Right ventricle myocardium superior (tissue), 1 donor: ENCODE measurements at regions not wholly inside any gene's neighbourhood (a gene's known extent, or its start where the extent isn't known, plus 50 kb on each side); places are given as distances from the start of the nearest gene placed in this dataset.
"Not testable (repeated sequence)": the region's sequence is repeated elsewhere in the genome, so short reads cannot be mapped to it uniquely, and the experiment has no call there.

ENCODE experiments used
- ATAC-seq: fragments of 200-7000 bp; cut with Tn5 transposase; one replicate; pipeline ENCODE4 v1.9.1; 2020; ENCODE audit warnings: mild to moderate bottlenecking; ENCODE audit not compliant: poor library complexity
- DNase-seq: peaks from one replicate; pipeline ENCODE4 v3.0.0-alpha.2; 2020
- intact Hi-C: fragments of 100-400 bp; cut with DNase I; formaldehyde crosslinking; loops from one replicate; pipeline ENCODE4 v1.11.2; 2022
- donor health status: DM: no; HTN: yes; CAD: no; lungs with severe emphysema.

DNA sequence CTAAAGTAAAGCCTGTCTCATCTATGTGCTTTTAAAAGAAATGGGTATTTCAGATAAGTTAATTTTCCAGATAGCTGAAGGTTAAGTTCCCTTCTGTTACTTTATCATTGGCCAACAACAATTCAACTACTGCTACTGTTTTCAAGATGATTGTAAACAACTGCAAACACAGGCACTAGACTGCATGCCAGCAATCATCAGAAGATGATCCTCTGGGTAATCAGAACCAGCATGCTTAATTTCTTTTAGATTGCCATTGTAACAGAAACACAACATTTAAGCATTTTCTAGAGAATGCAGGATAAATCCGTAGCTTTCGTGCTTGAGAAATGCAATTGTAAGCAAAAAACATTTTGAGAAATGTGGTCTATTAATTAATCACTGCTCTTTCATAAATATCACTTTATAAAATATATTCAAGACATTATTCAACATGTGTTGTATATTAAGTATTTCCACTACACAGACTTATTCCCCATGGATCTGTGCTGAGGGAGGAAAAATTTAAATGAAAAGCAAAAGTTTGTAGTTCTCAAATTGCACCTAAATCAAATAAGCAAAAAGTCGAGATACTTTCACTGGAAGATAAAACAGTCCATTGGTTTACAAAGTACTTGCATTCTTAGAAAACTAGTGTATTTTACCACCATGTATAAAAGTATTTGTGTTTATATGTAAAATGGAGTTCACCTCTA lies 133.7 kb downstream of the ATL2 start:
- ATAC-seq = no peak
- intact Hi-C loops = no loop called here
- no peak for DNase-seq

DNA sequence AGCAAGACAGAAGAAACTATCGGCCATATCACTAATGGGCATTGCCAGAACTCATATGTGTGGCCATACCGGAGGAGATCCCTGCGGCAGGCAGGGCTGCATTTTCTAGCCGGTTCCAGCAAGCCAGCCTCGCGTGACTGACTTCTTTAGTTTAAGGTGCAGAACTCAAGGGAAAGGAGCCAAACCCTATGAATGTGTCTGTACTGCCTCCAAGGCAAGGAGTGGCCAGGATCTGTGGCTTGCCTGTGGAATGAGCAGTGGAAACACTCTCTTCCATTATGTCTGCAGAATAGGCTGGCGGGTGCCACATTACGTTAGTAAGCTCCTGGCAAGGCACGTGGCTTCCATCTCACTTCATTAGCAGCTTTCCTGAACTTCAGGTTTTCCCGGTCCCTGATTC lies 137.6 kb downstream of the ATL2 start:
- intact Hi-C loops = no loop called here
- ATAC-seq = no peak
- DNase-seq = no peak

DNA sequence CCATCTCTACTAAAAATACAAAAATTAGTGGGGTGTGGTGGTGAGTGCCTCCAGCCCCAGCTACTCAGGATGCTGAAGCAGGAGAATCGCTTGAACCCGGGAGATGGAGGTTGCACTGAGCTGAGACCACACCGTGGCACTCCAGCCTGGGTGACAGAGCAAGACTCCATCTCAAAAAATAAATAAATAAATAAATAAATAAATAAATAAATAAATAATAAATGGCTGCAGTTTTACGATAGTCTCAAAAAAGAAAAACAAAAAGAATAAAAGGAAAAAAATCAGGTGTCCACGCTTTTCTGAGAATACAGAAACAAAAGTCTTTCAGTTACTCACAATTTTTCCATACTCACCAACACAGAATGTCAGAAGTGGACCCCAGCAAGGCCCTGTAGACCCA lies 138.4 kb downstream of the ATL2 start:
- intact Hi-C loops, ATAC-seq, DNase-seq: not testable (repeated sequence)

DNA sequence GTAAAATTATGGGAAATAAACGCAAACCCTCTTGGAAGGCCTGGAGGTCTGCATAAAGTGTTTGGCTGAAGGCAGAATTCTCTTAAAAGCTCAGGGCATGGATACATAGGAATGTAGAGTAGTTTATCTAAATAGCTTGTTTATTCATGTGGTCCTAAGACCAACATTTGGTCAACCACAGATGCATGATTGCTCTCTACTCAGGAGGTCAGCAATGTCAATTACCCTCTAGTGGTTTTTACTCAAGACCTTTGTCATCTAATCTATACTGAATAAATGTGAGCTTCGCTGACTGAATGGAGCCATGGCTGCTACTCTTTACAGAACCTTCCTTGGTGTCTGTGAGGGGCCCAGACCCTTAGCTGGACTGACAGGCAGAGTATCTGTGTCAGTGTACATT lies 139.8 kb downstream of the ATL2 start:
- intact Hi-C loops = no loop called here
- ATAC-seq (no peak), DNase-seq (no peak)

DNA sequence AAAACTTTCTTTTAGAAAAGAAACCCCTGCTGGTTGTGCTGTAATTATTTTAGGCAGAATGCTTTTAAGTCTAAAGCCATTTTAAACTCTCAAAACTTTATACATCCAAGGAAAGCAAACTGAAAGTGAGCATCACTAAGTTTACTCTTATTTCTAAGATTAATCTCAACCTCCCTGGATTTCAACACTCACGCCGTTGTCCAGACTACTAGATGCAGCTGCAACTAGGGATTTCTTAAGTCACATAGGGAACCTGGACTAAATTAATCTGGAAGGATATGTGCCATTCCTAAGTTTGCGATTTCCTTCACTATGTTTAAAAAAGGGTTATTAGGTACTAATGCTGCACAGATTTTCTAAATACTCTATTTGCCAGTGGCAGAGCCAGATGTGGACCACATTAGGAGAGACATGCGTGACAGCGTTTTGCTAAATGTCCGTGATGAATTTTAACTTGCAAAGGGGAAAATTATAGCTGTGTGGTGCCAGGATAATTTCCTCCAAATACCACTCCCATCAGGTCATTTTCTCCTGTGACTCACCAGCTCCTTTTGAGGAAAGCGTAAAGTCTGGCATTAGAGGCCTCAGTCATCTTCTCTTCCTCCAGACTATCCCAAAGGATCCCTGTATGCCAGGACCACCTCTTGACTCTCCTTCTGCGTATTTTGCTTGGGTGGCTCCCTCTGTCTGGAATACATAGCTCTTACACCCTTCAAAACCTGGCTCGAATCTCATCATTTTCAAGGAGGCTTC lies 143.7 kb downstream of the ATL2 start:
- intact Hi-C loops = no loop called here
- DNase-seq = no peak
- peak; percentile 89 for ATAC-seq

DNA sequence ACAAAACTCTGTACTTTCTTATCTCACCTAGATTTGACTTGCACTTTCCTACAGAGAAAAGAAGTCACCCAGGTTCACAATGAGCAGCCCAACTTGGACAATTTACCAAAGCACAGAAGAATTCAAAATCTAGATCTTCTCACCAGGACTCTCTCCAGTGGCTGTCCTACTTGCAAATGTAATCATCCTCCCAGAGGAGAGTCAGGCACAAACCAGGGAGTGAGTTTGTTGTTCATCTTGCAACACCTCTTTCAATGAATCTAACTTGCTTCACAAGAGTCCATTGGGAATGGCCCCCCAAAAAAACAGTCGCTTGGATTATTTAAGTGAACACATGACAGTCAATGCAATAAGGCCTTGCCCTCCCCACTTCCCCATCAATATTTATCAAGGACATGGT lies 144.6 kb downstream of the ATL2 start:
- intact Hi-C loops = no loop called here

DNA sequence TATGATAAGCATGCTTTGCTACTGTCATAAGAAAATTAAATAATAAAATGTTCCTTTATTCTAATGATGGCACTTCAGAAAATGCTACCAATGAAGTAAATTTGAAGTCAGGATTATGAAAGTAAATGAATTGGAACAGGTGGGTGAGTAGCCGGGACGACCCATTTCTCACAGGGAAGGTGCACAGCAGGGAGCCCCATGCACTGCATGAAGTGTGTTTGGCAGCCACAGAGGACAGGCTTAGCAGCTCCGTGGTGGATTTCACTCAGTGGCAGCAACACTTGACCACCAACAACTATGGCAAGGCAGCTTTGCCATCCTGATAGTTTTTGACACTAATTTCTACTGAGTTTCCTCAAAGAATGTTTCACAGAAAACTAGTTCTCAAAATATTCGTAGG lies 146.3 kb downstream of the ATL2 start:
- no peak for ATAC-seq
- no peak for DNase-seq
- intact Hi-C loops = no loop called here

More for the DNA sequence above, 144.6 kb downstream of the ATL2 start:
- peak; percentile 61 for ATAC-seq
- no peak for DNase-seq

DNA sequence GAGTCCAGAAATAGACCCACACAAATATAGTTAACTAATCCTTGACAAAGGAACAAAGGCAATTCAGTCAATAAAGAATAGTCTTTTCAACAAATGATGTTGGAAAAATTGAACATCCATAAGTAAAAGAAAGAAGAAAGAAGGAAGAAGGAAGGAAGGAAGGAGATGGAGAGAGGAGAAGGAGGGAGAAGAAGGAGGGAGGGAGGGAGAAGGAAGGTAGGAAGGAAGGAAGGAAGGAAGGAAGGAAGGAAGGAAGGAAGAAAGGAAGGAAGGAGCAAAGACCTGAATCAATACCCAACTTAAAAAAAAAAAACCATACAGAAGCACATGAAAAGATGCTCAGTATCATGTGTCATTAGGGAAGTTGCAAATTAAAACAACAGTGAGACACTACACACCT lies 148.3 kb downstream of the ATL2 start:
- no peak for ATAC-seq
- intact Hi-C loops = no loop called here

DNA sequence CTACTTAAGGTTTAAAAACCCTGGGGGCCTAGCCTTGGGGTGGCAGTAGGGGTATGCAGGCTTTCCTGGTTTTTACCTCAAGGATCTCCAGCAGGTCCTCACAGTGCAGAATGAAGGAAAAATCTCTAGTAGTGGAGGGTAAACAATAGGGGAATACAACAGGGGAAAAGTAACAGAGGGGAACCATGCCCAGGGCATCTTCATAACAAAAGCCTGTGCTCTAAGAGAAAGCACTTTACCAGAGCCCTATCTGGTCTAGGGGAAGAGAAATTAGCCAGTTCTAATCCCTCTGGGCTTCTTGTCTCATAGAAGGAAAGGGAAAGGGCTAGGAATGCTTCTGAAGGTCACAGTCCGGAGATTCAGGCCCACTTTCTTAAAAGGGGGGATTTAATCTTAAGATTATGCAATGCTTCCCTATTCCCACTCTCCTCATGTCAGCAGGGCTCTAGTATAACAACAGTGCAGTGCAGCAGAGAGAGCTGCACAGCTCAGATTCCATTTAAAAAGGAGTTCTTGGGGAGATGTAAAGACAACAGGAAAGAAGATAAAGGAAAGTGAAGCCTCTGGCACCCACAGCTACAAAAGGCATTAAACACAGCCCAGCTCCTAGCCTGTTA lies 149.0 kb upstream of the CYP1B1 start:
- no peak for DNase-seq
- intact Hi-C loops = no loop called here
- ATAC-seq = no peak

More for the DNA sequence above, 148.3 kb downstream of the ATL2 start:
- no peak for DNase-seq

DNA sequence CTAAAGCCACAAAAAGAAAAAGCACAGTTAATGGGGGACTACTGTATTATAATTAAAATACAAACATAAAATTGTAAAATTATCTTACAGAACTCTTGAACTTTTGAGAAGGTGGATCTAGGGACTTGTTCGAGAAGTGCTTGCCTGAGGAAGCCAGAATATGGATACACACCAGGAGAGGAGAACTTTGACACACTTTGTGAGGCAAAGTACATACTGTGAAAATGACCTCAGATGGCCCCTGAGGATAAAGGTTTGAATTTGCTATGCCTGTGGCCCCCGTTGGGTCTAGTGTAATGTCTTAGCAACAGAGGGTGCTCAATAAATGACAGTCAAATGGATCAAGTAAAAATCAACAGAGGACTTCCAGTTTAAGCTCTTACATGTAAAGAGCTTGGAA lies 148.2 kb upstream of the CYP1B1 start:
- DNase-seq (no peak), ATAC-seq (no peak)
- intact Hi-C loops = no loop called here

DNA sequence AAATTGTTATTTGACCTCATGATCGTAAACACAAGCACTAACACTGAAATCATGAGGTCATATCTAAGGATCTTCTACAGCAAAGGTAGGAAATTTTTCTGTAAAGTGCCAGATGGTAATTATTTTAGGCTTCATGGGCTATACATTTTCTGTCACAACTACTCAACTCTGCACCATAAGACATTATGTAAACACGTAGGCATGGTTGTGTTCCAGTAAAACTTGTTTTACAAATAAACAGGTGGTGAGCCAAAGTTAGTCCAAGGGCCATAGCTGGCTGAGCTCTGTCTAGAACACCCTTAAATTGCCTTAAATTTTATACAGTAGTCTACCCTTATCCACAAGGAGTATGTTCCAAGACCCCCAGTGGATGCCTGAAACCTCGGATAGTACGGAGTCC lies 147.3 kb upstream of the CYP1B1 start:
- no peak for DNase-seq
- intact Hi-C loops = no loop called here
- no peak for ATAC-seq

DNA sequence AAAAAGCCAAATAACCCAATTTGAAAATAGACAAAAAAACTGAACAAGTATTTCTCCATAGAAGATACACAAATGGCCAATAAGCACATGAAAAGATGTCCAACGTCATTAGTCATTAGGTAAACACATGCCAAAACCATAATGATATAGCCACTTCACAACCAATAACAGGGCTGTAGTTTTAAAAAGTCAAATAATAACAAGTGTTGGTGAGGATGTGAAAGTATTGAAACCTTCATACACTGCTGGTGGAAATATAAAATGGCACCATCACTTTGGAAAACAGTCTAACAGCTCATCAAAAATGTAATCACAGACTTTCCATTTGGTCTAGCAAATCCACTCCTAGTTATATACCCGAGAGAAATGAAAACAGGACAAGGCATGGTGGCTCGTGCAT lies 144.2 kb upstream of the CYP1B1 start:
- no peak for DNase-seq
- no peak for ATAC-seq
- intact Hi-C loops = no loop called here

DNA sequence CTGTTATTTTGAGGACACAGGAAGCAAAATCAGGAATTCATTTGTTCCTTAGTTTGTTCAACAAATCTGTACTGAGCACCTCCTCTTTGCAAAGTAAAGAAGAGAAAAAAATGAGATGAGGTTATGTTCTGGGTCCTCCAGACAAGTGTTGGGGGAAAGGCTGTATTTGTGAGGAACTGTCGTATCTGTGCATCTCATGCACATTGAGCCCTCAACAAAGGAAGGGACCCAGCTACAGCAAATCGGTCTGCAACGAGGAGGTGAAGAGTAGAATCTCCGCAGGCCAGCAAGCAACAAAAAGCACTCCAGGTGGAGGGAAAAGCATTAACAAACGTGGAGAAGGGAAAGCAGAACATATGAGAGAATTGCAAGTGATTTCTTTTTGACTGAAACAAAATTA lies 143.0 kb upstream of the CYP1B1 start:
- intact Hi-C loops = no loop called here
- ATAC-seq = no peak
- DNase-seq = no peak

DNA sequence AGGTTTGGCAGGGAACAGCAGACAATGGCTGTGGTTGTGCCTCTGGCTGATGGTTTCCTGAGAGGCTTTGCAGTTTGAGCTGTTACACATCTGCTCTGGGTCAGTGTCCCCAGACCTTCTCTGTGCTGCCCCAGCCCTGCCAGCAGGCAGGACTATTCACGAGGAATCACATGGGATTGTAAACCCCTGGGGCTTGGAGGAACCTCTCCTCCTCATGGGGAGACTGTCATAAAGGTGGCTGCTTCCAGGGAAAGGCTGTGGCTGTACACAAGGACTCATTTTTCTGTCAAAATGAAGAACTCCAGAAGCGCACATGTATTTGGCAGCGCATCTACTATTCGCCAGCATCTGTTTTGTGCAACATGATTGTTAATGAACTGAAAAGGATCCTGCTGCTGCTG lies 142.6 kb upstream of the CYP1B1 start:
- DNase-seq (no peak), ATAC-seq (peak; percentile 43)
- intact Hi-C loops = no loop called here

DNA sequence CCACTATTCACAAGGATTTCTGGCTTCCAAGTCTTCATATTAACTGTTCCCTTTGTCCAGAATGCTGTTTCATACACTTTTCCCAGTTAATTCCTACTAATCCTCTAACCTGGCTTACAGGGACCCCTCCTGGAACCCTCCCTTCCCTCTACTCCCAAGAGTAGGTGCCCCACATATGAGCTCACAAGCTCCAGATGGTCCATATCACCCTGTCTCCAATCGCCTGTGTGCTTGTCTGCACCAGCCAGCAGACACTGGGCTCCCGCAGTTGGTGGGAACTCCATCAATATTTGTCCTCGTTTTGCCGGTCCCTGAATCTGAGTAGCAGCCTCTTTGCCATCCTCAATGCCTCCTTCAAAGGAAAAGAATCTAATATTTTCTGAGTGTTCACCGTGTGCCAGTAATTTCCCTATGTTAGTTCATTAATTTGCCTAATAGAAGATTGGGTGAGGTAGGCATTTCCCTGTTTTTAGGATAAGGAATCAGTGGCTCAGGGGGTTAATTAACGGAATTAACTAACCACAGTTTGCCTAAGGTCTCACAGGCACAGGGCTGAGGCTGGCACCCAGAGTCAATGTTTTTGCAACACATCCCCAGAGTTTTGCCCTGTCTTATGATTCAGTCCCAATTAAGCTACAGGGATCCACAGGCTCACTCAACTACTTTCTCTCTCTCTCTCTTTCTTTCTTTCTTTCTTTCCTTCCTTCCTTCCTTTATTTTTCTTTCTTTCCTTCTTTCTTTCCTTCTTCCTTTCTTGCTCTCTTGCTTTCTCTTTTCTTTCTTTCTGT lies 141.6 kb upstream of the CYP1B1 start:
- DNase-seq = no peak
- ATAC-seq = no peak
- intact Hi-C loops = no loop called here

DNA sequence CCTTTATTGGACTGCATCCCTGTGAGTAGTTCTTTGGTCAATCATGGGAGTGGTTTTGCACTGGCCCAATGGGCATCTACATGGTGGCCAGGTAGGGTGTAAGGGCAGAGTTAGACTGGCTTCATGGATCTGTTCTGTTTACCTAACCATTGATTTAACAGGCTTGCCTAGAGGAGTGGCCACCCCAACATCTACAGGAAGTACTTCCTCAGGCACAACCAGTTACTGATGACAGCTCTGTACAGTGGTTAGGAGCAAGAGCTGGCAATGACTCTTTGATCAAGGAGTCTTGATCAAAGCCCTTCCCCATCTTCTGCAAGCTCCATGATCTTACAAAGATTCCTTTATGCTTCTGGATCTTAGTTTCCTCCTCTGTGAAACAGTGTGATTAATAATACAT lies 140.9 kb upstream of the CYP1B1 start:
- ATAC-seq (no peak), DNase-seq (no peak)
- intact Hi-C loops = no loop called here

DNA sequence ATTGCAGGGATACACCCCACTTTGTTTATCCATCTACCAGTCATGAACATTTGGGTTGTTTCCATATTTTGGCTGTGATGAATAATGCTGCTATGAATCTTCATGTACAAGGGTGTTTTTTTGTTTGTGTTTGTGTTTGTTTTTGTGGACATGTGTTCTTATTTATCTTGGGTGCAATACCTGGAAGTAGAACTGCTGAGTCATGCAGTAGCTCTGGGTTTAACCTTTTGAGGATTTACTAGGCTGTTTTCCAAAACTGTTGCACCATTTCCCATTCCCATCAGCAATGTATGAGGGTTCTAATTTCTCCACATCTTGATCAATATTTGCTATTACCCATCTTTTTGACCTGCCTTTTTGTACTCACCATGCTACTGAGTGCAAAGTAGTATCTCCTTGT lies 140.0 kb upstream of the CYP1B1 start:
- DNase-seq = no peak
- intact Hi-C loops = no loop called here
- no peak for ATAC-seq

DNA sequence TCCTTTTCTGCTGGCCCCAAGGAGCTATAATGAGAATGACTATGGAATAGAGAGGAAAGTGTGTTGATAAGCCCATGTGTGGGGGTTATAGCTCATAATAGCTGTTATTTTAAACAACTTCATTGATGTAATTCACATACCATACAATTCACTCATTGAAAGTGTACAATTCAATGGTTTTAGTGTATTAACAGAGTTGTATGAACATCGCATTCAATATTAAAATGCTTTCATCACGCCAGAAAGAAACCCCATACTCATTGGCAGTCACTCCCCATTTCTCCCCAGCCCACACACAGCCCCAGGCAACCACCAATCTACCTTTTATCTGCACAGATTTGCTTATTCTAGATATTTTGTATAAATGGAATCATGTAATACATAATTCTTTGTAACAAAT lies 139.6 kb upstream of the CYP1B1 start:
- intact Hi-C loops = no loop called here
- DNase-seq = no peak
- no peak for ATAC-seq

DNA sequence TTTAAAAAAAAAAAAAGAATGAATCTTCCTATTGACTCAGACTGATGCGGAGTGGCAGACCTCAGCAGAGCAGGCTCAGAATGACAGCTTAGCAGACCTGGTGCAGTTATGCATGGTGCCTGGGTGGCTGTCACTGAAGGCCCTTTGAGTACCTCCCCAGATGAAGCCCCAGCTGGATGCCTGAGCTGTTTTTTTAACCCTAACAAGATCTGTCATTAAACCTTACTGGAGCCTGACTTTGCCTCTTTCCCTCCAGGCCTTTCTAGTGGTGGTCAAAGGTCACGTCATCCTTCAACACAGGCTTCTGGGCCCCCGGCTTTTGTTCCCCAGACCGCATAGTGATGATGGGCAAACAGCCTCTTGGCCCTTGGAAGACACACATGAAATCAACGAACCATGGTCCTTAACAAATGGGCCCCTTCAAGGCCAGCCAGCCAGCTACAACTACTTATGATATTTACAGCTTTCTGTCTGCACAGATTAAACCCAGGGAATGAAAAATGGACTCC lies 138.3 kb upstream of the CYP1B1 start:
- intact Hi-C loops = no loop called here
- DNase-seq (no peak), ATAC-seq (no peak)
